Fibroblast of lung (primary cell): ENCODE measurements at regions not wholly inside any gene's neighbourhood (a gene's known extent, or its start where the extent isn't known, plus 50 kb on each side); places are given as distances from the start of the nearest gene placed in this dataset.

ENCODE experiments used
- CTCF ChIP-seq, 2 donors: IDR thresholded peaks in 1 of 2; conservative IDR thresholded peaks in 1 of 2; 1 replicate in 1 of 2; 2 replicates in 1 of 2; pipeline ENCODE4 v1.5.1; 2011 to 2012; ENCODE audit warnings: low read length in 2 of 2, control low read depth in 1 of 2, inconsistent platforms in 1 of 2, low read depth in 1 of 2, mild to moderate bottlenecking in 1 of 2
- EZH2 ChIP-seq: IDR thresholded peaks from 2 replicates; pipeline ENCODE4 v1.5.1; 2012; ENCODE audit warnings: low read length, control low read depth, mild to moderate bottlenecking; ENCODE audit errors: missing control alignments

- TF ChIP-seq CTCF (conservative IDR thresholded peaks at IDR 0.05 in 1 of 2, IDR thresholded peaks at IDR 0.05 in 1 of 2; ENCODE audit: low read depth in 1 of 2, low read length in 2 of 2) (no peak), EZH2 (no peak)
Measured at GRCh38 chr14:87170179-87170578, 822.8 kb downstream of the GALC start.
